ENCODE measurements at regions not wholly inside any gene's neighbourhood (a gene's known extent, or its start where the extent isn't known, plus 50 kb on each side); places are given as distances from the start of the nearest gene placed in this dataset.
"Not testable (repeated sequence)": the region's sequence is repeated elsewhere in the genome, so short reads cannot be mapped to it uniquely, and the experiment has no call there.

DNA sequence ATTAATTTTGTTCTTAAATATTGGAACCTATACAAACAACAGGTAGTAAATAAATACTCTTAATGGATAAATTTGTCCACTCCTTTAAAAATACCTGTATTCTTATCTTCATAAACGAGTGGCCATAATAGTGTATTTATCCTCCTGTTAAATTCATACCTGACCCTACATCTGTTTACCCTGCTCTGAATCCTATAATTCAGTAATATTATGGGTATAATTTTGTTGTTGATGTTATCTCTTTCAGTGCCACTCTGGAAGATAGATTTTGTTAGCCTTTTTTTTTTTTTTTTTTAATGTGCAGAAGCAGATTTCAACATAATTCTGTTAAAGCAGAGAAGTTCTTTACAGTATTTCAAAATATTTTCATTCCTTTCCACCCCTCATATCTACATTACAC lies 1337.9 kb downstream of the PLA2G4A start:
- no peak for DNase-seq (ENCODE audit: low read depth)

DNA sequence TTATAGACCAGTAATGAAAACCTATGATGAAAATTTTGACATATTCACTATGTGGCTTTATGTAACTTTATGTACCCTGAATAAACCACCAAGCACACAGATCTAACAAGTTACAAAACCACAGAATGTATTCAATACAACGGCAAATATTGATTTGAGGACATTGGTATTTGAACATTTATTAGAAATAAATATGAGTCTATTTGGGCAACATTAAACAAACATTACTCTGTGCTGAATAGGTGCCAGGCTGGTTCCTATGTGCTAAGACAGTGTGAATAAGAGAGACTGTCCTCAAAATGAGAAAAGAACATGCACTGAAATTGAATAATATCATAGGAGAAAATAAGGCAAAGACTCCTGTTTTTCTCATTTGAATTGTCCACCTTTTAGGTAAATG lies 1341.2 kb downstream of the PLA2G4A start:
- no peak for DNase-seq (ENCODE audit: low read depth)

DNA sequence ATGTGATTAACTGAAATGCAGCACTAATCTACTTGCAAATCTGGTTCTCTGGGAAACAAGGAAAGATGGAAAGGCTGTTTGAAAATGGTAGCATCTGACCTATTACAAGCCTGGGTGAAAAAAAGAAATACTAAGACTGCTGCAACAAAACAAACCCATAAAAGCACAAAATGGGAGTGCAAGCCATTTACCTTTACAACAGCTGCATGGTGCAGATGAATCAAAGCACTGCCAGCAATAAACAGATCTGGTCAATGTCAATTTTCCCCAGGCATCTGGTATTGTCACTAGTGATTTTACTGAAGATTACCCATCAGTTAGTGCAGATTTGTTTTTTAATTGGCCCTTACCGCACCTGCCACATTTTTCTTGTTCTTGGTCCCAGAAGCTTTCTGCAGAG lies 1341.7 kb downstream of the PLA2G4A start:
- no peak for DNase-seq (ENCODE audit: low read depth)

DNA sequence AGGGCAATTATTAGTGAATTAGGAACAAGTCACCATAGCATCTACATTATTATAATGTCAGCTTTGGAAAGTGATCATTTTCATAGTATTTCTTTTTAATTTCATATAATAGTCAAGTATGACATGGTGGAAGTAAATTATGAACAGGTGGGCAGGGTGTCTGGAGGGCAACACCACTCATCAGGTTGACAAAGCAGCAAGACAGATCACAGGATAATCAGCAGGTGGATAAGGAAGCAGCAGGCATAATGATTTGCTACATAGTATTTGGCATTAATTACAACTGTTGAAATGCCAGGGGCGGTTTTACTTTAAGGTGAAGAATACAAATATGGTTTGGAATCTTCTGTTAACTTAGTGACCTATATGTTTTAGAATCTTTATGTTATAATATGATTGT lies 1342.2 kb downstream of the PLA2G4A start:
- no peak for DNase-seq (ENCODE audit: low read depth)

DNA sequence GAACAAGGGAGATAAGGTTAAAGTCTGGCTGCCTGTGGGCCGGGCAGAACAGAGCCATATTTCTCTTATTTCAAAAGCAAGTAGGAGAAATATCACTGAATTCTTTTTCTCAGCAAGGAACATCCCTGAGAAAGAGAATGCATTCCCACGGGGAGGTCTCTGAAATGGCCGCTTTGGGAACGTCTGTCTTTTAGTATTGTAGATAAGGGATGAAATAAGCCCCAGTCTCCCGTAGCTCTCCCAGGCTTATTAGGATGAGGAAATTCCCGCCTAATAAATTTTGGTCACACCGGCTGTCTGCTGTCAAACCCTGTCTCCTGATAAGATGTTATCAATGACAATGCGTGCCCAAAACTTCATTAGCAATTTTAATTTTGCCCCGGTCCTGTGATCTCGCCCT lies 1353.3 kb downstream of the PLA2G4A start:
- not testable (repeated sequence) for DNase-seq (ENCODE audit: low read depth)

GRCh38 chr1:188188317-188188716 lies 1359.6 kb downstream of the PLA2G4A start:
- no peak for DNase-seq (ENCODE audit: low read depth)

DNA sequence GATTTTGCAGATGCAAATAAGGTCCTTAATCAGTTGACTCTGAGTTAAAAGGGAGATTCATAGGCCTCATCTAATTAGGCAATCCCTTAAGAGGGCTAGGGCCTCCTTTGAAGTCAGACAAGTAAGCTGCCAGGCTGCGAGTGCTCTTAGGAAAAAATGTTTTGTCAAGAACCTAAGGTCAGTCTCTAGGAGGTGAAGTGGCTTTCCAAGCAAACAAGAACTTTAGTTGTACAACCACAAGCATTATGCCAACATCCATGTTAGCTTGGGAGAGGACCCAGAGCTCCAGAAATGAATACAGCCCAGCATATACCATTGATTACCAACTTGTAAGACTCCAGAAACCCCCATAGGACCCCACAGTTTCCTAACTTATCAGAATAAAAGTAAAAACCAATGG lies 1366.2 kb downstream of the PLA2G4A start:
- DNase-seq (ENCODE audit: low read depth): no peak

DNA sequence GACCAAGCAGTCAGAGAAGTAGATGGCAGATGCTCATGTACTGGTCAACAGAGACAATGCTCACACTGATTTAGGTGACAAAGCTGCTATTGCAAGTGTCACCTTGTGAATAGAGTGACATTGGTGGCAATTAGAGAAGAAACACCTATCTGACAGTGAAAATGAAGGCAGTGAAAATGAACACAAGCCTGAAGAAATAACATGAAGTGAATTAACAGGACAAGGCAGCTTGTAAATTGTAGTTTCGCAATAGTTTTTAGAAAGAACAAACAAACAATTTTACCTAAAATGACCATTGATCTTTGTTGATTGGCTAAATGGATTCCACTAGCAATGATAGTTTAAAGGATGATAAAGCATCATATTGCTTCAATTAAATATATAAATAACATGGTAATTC lies 1389.5 kb downstream of the PLA2G4A start:
- no peak for DNase-seq (ENCODE audit: low read depth)

- no peak for DNase-seq (ENCODE audit: low read depth)
Observed at GRCh38 chr1:188220051-188220450, 1391.3 kb downstream of the PLA2G4A start.

GRCh38 chr1:188224263-188224662 lies 1395.5 kb downstream of the PLA2G4A start:
- no peak for DNase-seq (ENCODE audit: low read depth)

GRCh38 chr1:188225975-188226374 lies 1397.2 kb downstream of the PLA2G4A start:
- no peak for DNase-seq (ENCODE audit: low read depth)

GRCh38 chr1:188228623-188229022 lies 1399.9 kb downstream of the PLA2G4A start:
- DNase-seq (ENCODE audit: low read depth): no peak

DNA sequence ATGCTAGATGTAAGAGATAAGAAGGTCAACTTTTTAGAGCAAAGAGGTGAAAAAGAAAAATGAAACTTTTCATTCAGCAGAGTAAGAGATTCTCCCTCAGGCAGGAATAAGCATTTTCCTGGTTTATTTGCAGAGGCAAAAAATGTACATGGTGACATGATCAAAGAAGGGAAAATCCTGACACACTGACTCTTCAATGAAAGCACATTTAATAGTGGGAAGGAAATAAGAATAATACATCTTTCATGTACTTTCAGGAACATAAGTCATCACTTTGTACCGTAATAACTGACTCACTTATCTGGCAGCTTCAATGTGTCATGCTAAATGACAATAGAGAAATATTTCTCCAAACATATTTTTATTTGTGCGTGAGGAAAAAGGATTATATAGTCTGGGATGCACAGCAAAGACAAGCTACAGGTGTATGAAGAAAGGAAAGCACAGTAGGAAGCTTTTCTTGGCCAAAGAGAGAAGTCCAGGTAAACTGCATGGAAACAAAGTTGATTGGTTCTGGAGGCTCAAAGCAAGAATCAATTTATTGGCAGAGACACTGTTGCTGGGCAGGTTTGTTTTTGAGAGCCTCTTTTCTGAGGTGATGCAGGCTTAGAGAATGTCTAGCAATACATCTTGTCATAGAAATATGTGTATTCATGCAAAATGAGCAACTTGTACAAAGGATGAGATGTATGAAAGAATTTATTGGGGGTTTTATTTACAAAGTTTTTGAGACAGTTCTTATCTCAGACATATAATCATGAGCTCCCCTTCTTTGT lies 1409.0 kb downstream of the PLA2G4A start:
- DNase-seq (ENCODE audit: low read depth): no peak

DNA sequence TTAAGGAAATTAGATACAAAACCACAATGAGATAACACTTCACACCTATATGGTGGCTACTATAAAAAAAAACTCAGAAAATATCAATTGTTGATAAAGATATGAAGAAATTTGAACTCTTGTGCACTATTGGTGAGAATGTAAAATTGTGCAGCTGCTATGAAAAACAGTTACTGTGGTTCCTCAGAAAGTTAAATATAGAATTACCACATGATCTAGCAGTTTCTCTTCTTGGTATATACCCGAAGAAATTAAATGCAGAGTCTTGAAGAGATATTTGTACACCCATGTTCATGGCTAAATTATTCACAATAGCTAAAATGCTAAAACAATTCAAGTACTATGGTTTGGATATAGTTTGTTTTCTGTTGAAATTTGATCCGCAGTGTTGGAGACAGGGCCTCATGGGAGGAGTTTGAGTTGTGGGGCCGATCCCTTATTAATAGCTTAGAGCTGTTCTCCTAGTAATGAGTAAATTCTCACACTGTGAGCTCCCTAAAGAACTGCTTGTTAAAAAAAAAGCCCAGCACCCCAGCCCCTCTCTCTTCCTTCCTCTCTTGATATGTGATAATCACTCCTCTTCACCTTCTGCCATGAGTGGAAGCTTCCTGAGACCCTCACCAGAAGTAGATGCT lies 1412.1 kb downstream of the PLA2G4A start:
- DNase-seq (ENCODE audit: low read depth): no peak

GRCh38 chr1:188241629-188242028 lies 1412.9 kb downstream of the PLA2G4A start:
- no peak for DNase-seq (ENCODE audit: low read depth)

DNA sequence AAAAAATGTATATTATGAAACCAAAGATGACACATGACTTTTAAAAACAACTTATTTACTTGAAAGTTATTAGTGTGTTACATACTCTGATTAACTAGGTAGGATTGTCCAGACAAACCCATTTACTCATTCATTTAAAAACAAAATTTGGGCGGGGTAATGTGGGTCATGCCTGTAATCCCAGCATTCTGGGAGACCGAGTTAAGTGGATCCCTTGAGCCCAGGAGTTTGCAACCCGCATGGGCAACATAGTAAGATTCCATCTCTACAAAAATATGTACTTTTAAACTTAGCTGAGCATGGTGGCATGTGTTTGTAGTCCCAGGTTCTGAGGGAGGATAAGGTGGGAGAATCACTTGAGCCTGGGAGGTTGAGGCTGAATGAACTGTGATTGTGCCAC lies 1414.7 kb downstream of the PLA2G4A start:
- no peak for DNase-seq (ENCODE audit: low read depth)

DNA sequence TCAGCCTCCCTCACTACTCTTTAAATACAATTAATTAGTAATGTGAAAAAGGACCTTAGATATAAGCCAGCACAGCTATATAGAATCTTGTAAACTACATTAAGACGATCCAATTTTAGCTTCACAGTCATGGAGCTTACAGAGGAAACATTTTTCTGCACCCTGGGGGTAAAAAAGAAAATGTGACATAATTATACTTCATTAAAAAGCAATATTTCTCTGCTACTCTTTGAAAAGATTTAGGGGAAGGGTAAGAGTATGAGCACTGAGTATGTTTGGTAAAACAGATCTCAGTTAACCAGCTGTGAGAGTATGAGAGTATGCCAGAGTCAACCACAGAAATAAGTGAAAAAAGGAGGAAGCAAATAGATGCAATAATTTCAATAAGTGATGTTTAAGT lies 1415.9 kb downstream of the PLA2G4A start:
- no peak for DNase-seq (ENCODE audit: low read depth)

DNA sequence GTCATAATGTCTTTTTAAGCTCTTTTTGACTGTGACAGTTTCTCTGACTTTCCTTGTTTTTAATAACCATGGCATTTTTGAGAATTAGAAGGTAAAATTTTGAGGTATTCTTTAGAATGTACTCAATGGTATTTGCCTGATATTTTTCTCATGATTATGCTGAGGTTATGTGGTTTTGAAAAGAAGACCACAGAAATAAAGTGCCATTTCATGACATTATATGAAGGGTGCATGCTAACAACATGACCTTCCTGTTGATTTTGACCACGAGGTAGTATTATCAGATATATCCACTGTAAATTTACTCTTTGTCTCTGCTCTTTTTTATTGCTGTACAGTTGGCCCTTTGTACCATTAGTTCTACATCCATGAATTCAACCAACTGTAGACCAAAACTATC lies 1418.5 kb downstream of the PLA2G4A start:
- no peak for DNase-seq (ENCODE audit: low read depth)

DNA sequence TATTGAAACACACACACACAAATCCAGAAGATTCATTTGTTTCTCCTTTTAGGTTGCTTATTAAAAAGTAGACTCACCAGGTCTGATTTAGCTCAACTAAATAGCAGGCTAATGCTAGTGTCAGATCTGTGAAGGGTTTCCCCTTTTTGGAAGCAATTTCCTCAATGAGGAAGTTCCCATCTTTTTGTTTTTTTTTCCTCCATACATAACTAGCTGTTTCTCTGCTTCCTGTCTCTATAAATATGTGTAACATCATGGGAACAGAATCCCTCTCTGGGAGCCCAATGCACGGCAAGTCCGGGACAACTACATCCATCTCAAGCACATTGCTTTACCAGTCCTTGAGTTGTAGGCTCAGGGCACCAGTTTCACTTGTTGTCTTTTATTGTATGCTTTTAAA lies 1421.1 kb downstream of the PLA2G4A start:
- DNase-seq (ENCODE audit: low read depth): no peak

DNA sequence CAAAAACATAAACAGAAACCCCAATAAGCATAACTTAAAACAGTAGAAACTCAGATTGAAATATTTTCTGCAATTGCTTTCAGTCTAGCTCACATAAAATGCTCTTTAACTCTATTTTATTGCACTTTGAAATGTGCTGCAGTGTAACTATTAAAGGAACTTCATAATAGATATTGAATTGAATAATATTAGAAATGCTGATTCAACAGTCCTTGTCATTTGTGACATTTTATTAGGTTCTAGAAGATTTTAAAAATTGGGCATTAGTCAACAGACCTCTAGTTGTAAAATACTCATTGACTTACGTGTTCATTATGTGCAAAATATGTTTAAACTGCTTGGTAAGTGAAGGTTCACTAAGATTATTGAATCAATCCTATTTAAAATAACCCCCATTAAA lies 1422.3 kb downstream of the PLA2G4A start:
- no peak for DNase-seq (ENCODE audit: low read depth)

DNA sequence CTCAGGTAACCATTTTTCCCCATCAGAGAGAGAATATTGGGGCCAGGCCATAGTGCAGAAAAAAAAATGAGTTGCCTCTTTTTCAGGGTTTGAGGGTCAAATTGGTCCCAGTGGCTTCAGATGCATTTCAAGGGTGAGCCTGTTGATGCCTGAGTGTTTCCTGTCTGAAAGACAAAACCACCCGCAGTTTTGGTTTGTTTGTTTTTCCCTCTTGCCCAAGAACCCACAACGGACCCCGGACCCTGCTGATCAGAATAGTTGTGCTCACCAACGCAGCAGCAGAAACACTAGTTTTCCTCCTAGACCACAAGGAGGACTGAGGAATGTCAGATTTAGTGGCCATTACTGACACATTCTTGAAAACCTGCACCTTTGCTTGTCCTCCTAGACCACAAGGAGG lies 1433.1 kb downstream of the PLA2G4A start:
- no peak for DNase-seq (ENCODE audit: low read depth)

DNA sequence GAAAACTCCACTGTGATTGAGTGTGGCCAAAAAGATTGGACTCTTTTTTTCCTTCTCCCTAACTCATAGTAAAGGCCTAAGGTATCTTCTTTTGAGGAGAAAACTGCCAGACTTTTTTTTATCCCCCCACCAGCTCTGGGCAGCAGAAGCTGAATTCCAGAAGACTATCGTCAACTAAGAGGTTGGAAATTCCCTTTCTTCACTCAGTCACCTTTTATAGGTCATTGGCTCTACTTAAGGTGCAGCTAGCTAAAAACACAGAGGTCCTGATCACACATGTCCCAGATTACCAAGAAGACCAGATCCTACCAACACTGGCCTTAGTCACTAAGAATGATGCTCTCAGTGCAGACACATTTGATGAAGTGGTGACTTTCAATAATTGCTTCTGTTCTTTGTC lies 1441.2 kb downstream of the PLA2G4A start:
- no peak for DNase-seq (ENCODE audit: low read depth)

DNA sequence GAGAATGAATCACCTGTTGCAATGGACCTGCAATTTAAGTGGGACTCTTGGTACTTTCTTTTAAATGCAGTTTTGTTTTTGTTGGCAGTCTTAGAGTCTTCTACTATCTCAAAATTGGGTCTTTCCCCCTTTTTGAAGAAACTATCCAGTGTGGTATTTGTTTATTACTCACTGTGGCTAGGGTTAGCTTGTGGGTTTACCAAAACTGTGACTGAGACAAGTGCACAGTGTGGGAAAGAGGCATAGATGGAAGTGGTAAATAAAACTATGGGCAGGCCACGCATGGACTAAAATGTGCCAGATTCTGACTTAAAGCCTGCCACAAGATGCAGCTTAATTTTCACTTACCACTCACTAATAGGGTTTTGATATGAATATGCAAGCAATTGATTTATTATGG lies 1441.7 kb downstream of the PLA2G4A start:
- no peak for DNase-seq (ENCODE audit: low read depth)

GRCh38 chr1:188277771-188278170 lies 1449.0 kb downstream of the PLA2G4A start:
- no peak for DNase-seq (ENCODE audit: low read depth)

Measured in GM04504 (cell line).